PC-3 (cell line): ENCODE measurements at regions not wholly inside any gene's neighbourhood (a gene's known extent, or its start where the extent isn't known, plus 50 kb on each side); places are given as distances from the start of the nearest gene placed in this dataset.

Experiments
- ATAC-seq: fragments of 200-7000 bp; cut with Tn5 transposase; 2 replicates; pipeline ENCODE4 v1.9.1; 2020; ENCODE audit warnings: mild to moderate bottlenecking, moderate library complexity
- BruUV-seq: library from RNA; stranded (reverse); fragments of 400-500 nt; replicated peaks from 2 replicates; lab custom pipeline; 2021; lab: Mats Ljungman, UMichigan
- CTCF ChIA-PET: fragments of 300-600 bp; sonication (Branson Sonifier 250); formaldehyde crosslinking; loops from one replicate; lab custom pipeline; 2022; ENCODE audit warnings: antibody characterized with exemption; lab: Charles Lee
- POLR2A ChIA-PET: fragments of 300-600 bp; sonication (Branson Sonifier 250); formaldehyde crosslinking; loops from one replicate; lab custom pipeline; 2022; ENCODE audit warnings: antibody characterized with exemption; ENCODE audit not compliant: unreplicated experiment; lab: Charles Lee
- DNase-seq: peaks from one replicate; pipeline ENCODE4 v3.0.0-alpha.2; 2015
- H2AFZ ChIP-seq: fragments of 300-600 bp; sonication (generic); 2 replicates; pipeline ENCODE4 v1.6.0; 2016; ENCODE audit warnings: antibody characterized with exemption, low read length
- H3F3A ChIP-seq: fragments of 300-600 bp; sonication (generic); one replicate; pipeline ENCODE4 v1.6.0; 2017; ENCODE audit warnings: antibody characterized with exemption, low read length, control low read depth, mild to moderate bottlenecking; ENCODE audit not compliant: unreplicated experiment
- H3K27ac ChIP-seq: fragments of 300-600 bp; sonication (generic); 2 replicates; pipeline ENCODE4 v1.5.1; 2016; ENCODE audit warnings: mild to moderate bottlenecking, low read length
- H3K27me3 ChIP-seq: fragments of 300-600 bp; sonication (generic); 2 replicates; pipeline ENCODE4 v1.6.1; 2016; ENCODE audit warnings: low read length, mixed read lengths
- H3K36me3 ChIP-seq: fragments of 300-600 bp; sonication (generic); 2 replicates; pipeline ENCODE4 v1.6.1; 2016; ENCODE audit warnings: low read depth, mixed run types, low read length, mixed read lengths
- H3K4me1 ChIP-seq: fragments of 300-600 bp; sonication (generic); 2 replicates; pipeline ENCODE4 v1.5.1; 2016; ENCODE audit warnings: low read length; ENCODE audit not compliant: insufficient read depth
- H3K4me2 ChIP-seq: fragments of 300-600 bp; sonication (generic); 2 replicates; pipeline ENCODE4 v1.6.0; 2016; ENCODE audit warnings: low read length
- H3K4me3 ChIP-seq: fragments of 300-600 bp; sonication (generic); 2 replicates; pipeline ENCODE4 v1.5.1; 2016; ENCODE audit warnings: mild to moderate bottlenecking, low read length, mixed read lengths
- H3K79me2 ChIP-seq: fragments of 300-600 bp; sonication (generic); 2 replicates; pipeline ENCODE4 v1.6.1; 2017; ENCODE audit warnings: low read length, mixed read lengths
- H3K9ac ChIP-seq: fragments of 300-600 bp; sonication (generic); 2 replicates; pipeline ENCODE4 v1.6.0; 2016; ENCODE audit warnings: mild to moderate bottlenecking, low read length
- H3K9me2 ChIP-seq: fragments of 300-600 bp; sonication (generic); replicated peaks from 2 replicates; pipeline ENCODE4 v1.6.1; 2016; ENCODE audit warnings: mixed run types, low read length, mixed read lengths
- H3K9me3 ChIP-seq: fragments of 300-600 bp; sonication (generic); 2 replicates; pipeline ENCODE4 v1.6.1; 2016; ENCODE audit warnings: low read length, mixed read lengths
- H4K20me1 ChIP-seq: fragments of 300-600 bp; sonication (generic); 2 replicates; pipeline ENCODE4 v1.6.1; 2016; ENCODE audit warnings: low read length, mixed read lengths
- CTCF ChIP-seq: fragments of 300-600 bp; sonication (generic); conservative IDR thresholded peaks from 2 replicates; pipeline ENCODE4 v1.5.1; 2017; ENCODE audit warnings: antibody characterized with exemption, low read depth, mild to moderate bottlenecking, low read length
- EZH2 ChIP-seq: fragments of 300-600 bp; sonication (generic); IDR thresholded peaks from one replicate; pipeline ENCODE4 v1.6.1; 2017; ENCODE audit warnings: antibody characterized with exemption, mild to moderate bottlenecking, low read length; ENCODE audit not compliant: unreplicated experiment
- EZH2phosphoT487 ChIP-seq: fragments of 300-600 bp; sonication (generic); IDR thresholded peaks from 2 replicates; pipeline ENCODE4 v1.6.1; 2018; ENCODE audit warnings: mild to moderate bottlenecking, antibody characterized with exemption, low read length, borderline replicate concordance
- intact Hi-C: fragments of 100-400 bp; cut with micrococcal nuclease; formaldehyde crosslinking; loops from 2 replicates; pipeline ENCODE4 v1.9.0; 2023

GRCh38 chr11:11065396-11065795 lies 207.5 kb upstream of the ZBED5 start:
- no peak overlapping the region for H3K27ac ChIP-seq
- H3K4me1 ChIP-seq, result no peaks in the 10 kb centered on the region
- H3K4me2 ChIP-seq, result no peak overlapping the region
- no peak for TF ChIP-seq CTCF
- TF ChIP-seq EZH2phosphoT487, result no peak
- no peak for TF ChIP-seq EZH2
- H4K20me1 ChIP-seq, result no peaks in the 10 kb centered on the region
- H2AFZ ChIP-seq, result no peak overlapping the region
- peaks cover 5% of the 10 kb centered on the region; the same call in 1 of the 2 replicates for H3K27me3 ChIP-seq
- BruUV-seq, result no TSS peak
- DNase-seq (no peak), ATAC-seq (no peak)
- H3F3A ChIP-seq, result no peaks in the 10 kb centered on the region
- ChIA-PET CTCF (no interaction called here), POLR2A (no interaction called here)
- H3K4me3 ChIP-seq, result no peak overlapping the region
- H3K9me3 ChIP-seq, result no peaks in the 10 kb centered on the region
- no peaks in the 10 kb centered on the region for H3K79me2 ChIP-seq
- no peaks in the 10 kb centered on the region for H3K36me3 ChIP-seq
- H3K9ac ChIP-seq, result no peak overlapping the region
- intact Hi-C loops, result no loop called here
- no peaks in the 10 kb centered on the region for H3K9me2 ChIP-seq

- no peaks in the 10 kb centered on the region for H3K79me2 ChIP-seq
- intact Hi-C loops, result no loop called here
- no peak for ATAC-seq
Measured at GRCh38 chr11:11057472-11057854, 199.6 kb upstream of the ZBED5 start.

More at GRCh38 chr11:11057472-11057854, 199.6 kb upstream of the ZBED5 start:
- Histone ChIP-seq H3K4me3 (no peak overlapping the region), H3K9me2 (no peaks in the 10 kb centered on the region), H3K4me1 (no peaks in the 10 kb centered on the region), H3K9me3 (no peaks in the 10 kb centered on the region), H3K36me3 (no peaks in the 10 kb centered on the region), H2AFZ (no peak overlapping the region), H4K20me1 (no peaks in the 10 kb centered on the region), H3K27me3 (no peaks in the 10 kb centered on the region), H3K9ac (no peak overlapping the region), H3K27ac (no peak overlapping the region), H3F3A (no peaks in the 10 kb centered on the region), H3K4me2 (no peak overlapping the region)
- TF ChIP-seq EZH2 (no peak), CTCF (no peak), EZH2phosphoT487 (no peak)
- ChIA-PET CTCF (no interaction called here), POLR2A (no interaction called here)
- no peak for DNase-seq
- no TSS peak for BruUV-seq
